CD4-positive, alpha-beta T cell (primary cell): ENCODE measurements at regions not wholly inside any gene's neighbourhood (a gene's known extent, or its start where the extent isn't known, plus 50 kb on each side); places are given as distances from the start of the nearest gene placed in this dataset.

ENCODE experiments used
- ATAC-seq: fragments of 200-7000 bp; cut with Tn5 transposase; one replicate; pipeline ENCODE4 v1.10.0; 2022; ENCODE audit warnings: mild to moderate bottlenecking; ENCODE audit not compliant: poor library complexity
- CTCF ChIA-PET: fragments of 350-600 bp; sonication (Branson Sonifier 250); formaldehyde crosslinking; loops from one replicate; lab custom pipeline; 2021; ENCODE audit warnings: antibody characterized with exemption, inconsistent platforms; lab: Charles Lee
- POLR2A ChIA-PET: fragments of 350-600 bp; sonication (Branson Sonifier 250); formaldehyde crosslinking; loops from one replicate; lab custom pipeline; 2021; ENCODE audit warnings: antibody characterized with exemption, inconsistent platforms; lab: Charles Lee
- DNase-seq, 14 experiments: peaks; one replicate each; pipeline ENCODE4 v3.0.0-alpha.2; 2013 to 2020; ENCODE audit warnings: mixed read lengths in 2 of 14
- H3K27ac ChIP-seq, 2 donors: one replicate each; pipeline versions ENCODE4 v1.5.1 to v1.7.0; 2013; ENCODE audit warnings: low read length in 2 of 2, low read depth in 1 of 2, mild to moderate bottlenecking in 1 of 2
- H3K27me3 ChIP-seq, 2 experiments: 1 replicate in 1 of 2; 2 replicates in 1 of 2; pipeline versions ENCODE4 v1.6.1 to v1.7.0; 2013; ENCODE audit warnings: low read length in 2 of 2, control low read depth in 1 of 2, mild to moderate bottlenecking in 1 of 2, moderate library complexity in 1 of 2; ENCODE audit not compliant: insufficient read depth in 2 of 2, control insufficient read depth in 1 of 2
- H3K36me3 ChIP-seq: one replicate; pipeline ENCODE4 v1.6.1; 2013; ENCODE audit warnings: low read length, control low read depth; ENCODE audit not compliant: insufficient read depth
- H3K4me1 ChIP-seq: one replicate; pipeline ENCODE4 v1.6.1; 2013; ENCODE audit warnings: low read length, control low read depth; ENCODE audit not compliant: insufficient read depth
- H3K4me3 ChIP-seq: one replicate; pipeline ENCODE4 v1.5.1; 2013; ENCODE audit warnings: mild to moderate bottlenecking, low read length, moderate library complexity
- H3K9me3 ChIP-seq, 2 experiments: 1 replicate in 1 of 2; 2 replicates in 1 of 2; pipeline versions ENCODE4 v1.6.1 to v1.7.0; 2013; ENCODE audit warnings: low read length in 2 of 2, mild to moderate bottlenecking in 2 of 2, control low read depth in 1 of 2, moderate library complexity in 1 of 2; ENCODE audit not compliant: control insufficient read depth in 1 of 2, insufficient read depth in 1 of 2
- H3K27ac Mint-ChIP-seq: one replicate; pipeline ENCODE4 v1.8.0; 2020; ENCODE audit warnings: mixed read lengths
- H3K27me3 Mint-ChIP-seq: one replicate; pipeline ENCODE4 v1.8.0; 2021; ENCODE audit warnings: mixed read lengths
- H3K36me3 Mint-ChIP-seq: one replicate; pipeline ENCODE4 v1.8.0; 2021; ENCODE audit warnings: low read depth, mixed read lengths
- H3K4me1 Mint-ChIP-seq: one replicate; pipeline ENCODE4 v1.8.0; 2021; ENCODE audit warnings: low read depth, mixed read lengths
- H3K4me3 Mint-ChIP-seq: one replicate; pipeline ENCODE4 v1.8.0; 2020; ENCODE audit warnings: mild to moderate bottlenecking, mixed read lengths
- H3K9me3 Mint-ChIP-seq: one replicate; pipeline ENCODE4 v1.8.0; 2020; ENCODE audit warnings: mixed read lengths
- CTCF ChIP-seq: fragments of 200-600 bp; IDR thresholded peaks from one replicate; pipeline ENCODE4 v1.8.0; 2022; ENCODE audit warnings: antibody characterized with exemption, mild to moderate bottlenecking
- intact Hi-C, 2 experiments: fragments of 100-400 bp; cut with DNase I in 1 of 2; cut with micrococcal nuclease in 1 of 2; formaldehyde crosslinking; loops; one replicate each; pipeline versions ENCODE4 v1.15.1 to v1.9.0; 2023 to 2025; cut with DNase I, micrococcal nuclease

DNA sequence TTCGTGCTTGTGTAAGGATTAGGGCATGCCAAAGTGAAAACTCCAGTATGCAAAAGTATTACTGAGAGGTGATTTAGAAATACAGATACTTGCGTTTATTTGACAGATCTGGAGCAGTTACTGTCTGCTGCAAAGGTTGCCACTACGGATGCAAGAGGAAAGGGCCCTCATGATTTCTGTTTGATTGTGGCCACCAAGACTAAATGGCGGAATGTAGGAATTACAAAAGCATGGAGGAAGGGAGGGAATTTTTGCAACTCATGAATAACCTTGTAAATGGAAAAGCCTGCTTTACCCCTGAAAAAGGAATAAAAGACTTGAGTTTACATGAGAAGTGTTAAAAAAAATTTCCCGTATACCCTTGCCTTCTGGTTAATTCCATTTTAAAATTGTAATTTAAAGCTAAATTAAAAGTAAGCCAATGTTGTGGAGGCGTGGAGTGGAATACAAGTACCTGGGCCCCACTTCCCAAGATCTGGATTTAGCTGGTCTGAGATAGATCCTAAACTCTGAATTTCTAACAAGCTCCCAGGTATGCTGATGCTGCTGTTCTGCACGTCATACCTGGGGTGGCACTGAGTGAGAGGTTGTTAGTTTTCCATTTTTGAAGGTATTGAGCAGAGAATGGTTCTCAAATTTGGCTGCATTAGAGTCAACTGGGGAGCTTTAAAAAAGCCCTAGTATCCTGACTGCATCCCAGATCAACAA, 56.6 kb upstream of the NKX2-2 start:
- H3K4me3 Mint-ChIP-seq = no peak overlapping the region
- no peak overlapping the region for H3K27ac Mint-ChIP-seq
- DNase-seq (no peak), ATAC-seq (no peak)
- Histone ChIP-seq H3K4me1 (peaks cover 8% of the 10 kb centered on the region), H3K27me3 (no peaks in the 10 kb centered on the region), H3K27ac (no peak overlapping the region), H3K9me3 (no peaks in the 10 kb centered on the region), H3K36me3 (no peaks in the 10 kb centered on the region), H3K4me3 (no peak overlapping the region)
- CTCF ChIA-PET = interaction anchor here (0.8 to 2.3 kb wide), 5 partner anchors 12 to 334 kb away, joined by 3 to 10 read pairs (median 6); no protein-coding TSS in a partner anchor
- H3K9me3 Mint-ChIP-seq = no peaks in the 10 kb centered on the region
- no peak for TF ChIP-seq CTCF
- intact Hi-C loops = loop anchor here (5.0 kb wide), 2 partner anchors 333 to 708 kb away; no protein-coding TSS in a partner anchor
- POLR2A ChIA-PET = interaction anchor here (1.5 to 2.1 kb wide), 3 partner anchors 13 to 41 kb away, joined by 5 to 7 read pairs (median 5); no protein-coding TSS in a partner anchor
- H3K4me1 Mint-ChIP-seq = no peaks in the 10 kb centered on the region
- no peaks in the 10 kb centered on the region for H3K36me3 Mint-ChIP-seq
- peaks cover 31% of the 10 kb centered on the region for H3K27me3 Mint-ChIP-seq

DNA sequence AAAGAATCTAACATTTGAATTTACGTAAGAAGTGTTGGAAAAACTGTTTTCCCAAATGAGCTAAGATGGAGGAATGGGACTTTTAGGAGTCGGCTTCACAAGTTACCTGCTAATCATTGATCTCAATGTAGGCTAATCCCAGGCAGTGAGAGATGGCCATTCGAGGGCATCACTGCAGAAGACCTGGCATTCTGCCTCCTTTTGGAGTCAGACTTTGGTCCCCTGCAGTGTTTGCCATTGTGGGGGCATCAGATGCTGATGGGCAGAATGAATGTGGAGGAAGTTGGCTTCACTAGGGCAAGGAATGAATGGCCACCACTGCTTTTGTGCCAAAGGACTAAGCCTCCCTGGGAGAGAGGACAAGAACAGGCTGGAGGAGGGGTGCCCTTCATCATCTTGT, 55.7 kb upstream of the NKX2-2 start:
- no peak overlapping the region for H3K27ac Mint-ChIP-seq
- Histone ChIP-seq H3K4me1 (peaks cover 8% of the 10 kb centered on the region), H3K27ac (no peak overlapping the region), H3K36me3 (no peaks in the 10 kb centered on the region), H3K9me3 (no peaks in the 10 kb centered on the region), H3K27me3 (no peaks in the 10 kb centered on the region), H3K4me3 (no peak overlapping the region)
- intact Hi-C loops = no loop called here
- no peaks in the 10 kb centered on the region for H3K4me1 Mint-ChIP-seq
- ChIA-PET POLR2A (no interaction called here), CTCF (no interaction called here)
- TF ChIP-seq CTCF = no peak
- H3K27me3 Mint-ChIP-seq = peaks cover 27% of the 10 kb centered on the region
- DNase-seq (no peak), ATAC-seq (no peak)
- no peak overlapping the region for H3K4me3 Mint-ChIP-seq
- no peaks in the 10 kb centered on the region for H3K9me3 Mint-ChIP-seq
- no peaks in the 10 kb centered on the region for H3K36me3 Mint-ChIP-seq

DNA sequence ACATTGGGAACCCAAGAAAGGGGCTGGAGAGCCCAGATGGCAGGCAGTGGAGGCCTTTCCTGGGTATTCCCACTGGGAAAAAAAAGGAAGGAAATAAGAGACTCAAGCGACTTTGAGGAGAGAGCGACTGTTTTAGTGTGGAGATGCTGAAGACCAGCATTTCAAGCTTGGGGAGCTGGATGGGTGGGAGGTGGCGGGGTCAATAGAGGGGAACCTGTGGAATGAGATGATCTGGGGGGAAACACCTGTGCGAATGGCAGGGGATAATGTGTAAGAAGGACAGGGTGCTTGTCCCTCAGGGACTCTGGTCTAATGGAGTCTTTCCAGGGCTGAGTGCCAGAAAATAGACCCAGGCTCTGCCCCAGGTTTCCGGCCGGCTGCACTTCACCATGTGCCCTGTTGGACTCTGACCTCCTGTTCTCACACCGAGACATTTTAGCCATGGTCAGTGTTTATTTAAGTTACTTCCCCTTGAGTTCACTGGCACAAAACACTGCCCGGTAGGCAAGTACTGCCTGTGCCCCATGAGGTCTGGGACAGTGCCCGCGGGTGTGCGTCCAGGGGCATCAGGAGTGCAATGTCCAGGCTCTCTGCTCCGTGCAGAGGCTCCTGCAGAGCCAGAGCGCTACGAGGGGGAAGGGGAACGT, 50.4 kb upstream of the NKX2-2 start:
- Mint-ChIP-seq H3K36me3 (no peaks in the 10 kb centered on the region), H3K4me1 (peaks cover 8% of the 10 kb centered on the region), H3K4me3 (no peak overlapping the region), H3K27ac (no peak overlapping the region), H3K9me3 (peaks cover 2% of the 10 kb centered on the region), H3K27me3 (peaks cover 16% of the 10 kb centered on the region)
- DNase-seq (no peak), ATAC-seq (no peak)
- Histone ChIP-seq H3K4me1 (peaks cover 8% of the 10 kb centered on the region), H3K27me3 (no peaks in the 10 kb centered on the region), H3K9me3 (peaks cover 0 to 8% of the 10 kb centered on the region in 2 experiments), H3K27ac (no peak overlapping the region), H3K36me3 (no peaks in the 10 kb centered on the region), H3K4me3 (no peak overlapping the region)
- CTCF ChIA-PET = no interaction called here
- no peak for TF ChIP-seq CTCF
- intact Hi-C loops = no loop called here
- POLR2A ChIA-PET = no interaction called here
